Kidney (tissue), 13 donors: ENCODE measurements at regions not wholly inside any gene's neighbourhood (a gene's known extent, or its start where the extent isn't known, plus 50 kb on each side); places are given as distances from the start of the nearest gene placed in this dataset.

Source experiments
- DNase-seq, 5 donors: peaks; one replicate each; pipeline ENCODE4 v3.0.0-alpha.2; 2013 to 2020
- FAIRE-seq: peaks from 2 replicates; lab custom pipeline; 2012; peaks lifted over from hg19 to GRCh38; lab: Jason Lieb, UNC
- H3K27ac ChIP-seq, 2 donors: one replicate each; pipeline ENCODE4 v1.7.0; 2013; ENCODE audit warnings: low read depth in 2 of 2, low read length in 2 of 2, inconsistent platforms in 1 of 2
- H3K27me3 ChIP-seq: one replicate; pipeline ENCODE4 v1.7.1; 2013; ENCODE audit warnings: low read length, inconsistent platforms; ENCODE audit not compliant: control insufficient read depth, insufficient read depth
- H3K36me3 ChIP-seq, 3 donors: one replicate each; pipeline versions ENCODE4 v1.7.0 to v1.7.1; 2013; ENCODE audit warnings: low read length in 3 of 3, control low read depth in 1 of 3, inconsistent platforms in 1 of 3; ENCODE audit not compliant: insufficient read depth in 3 of 3, control insufficient read depth in 2 of 3
- H3K4me1 ChIP-seq, 3 donors: one replicate each; pipeline versions ENCODE4 v1.7.0 to v1.7.1; 2013; ENCODE audit warnings: low read length in 3 of 3, inconsistent platforms in 1 of 3, low read depth in 1 of 3; ENCODE audit not compliant: control insufficient read depth in 2 of 3, insufficient read depth in 2 of 3
- H3K4me3 ChIP-seq, 3 donors: one replicate each; pipeline versions ENCODE4 v1.7.0 to v1.8.1; 2013; ENCODE audit warnings: low read length in 3 of 3, control low read depth in 1 of 3, inconsistent platforms in 1 of 3
- H3K9ac ChIP-seq, 3 donors: one replicate each; pipeline versions ENCODE4 v1.7.0 to v1.7.1; 2013; ENCODE audit warnings: low read length in 3 of 3, control low read depth in 1 of 3, inconsistent platforms in 1 of 3
- H3K9me3 ChIP-seq, 3 donors: one replicate each; pipeline versions ENCODE4 v1.7.0 to v1.7.1; 2013; ENCODE audit warnings: low read length in 3 of 3, control low read depth in 1 of 3, inconsistent platforms in 1 of 3; ENCODE audit not compliant: control insufficient read depth in 2 of 3, insufficient read depth in 1 of 3
- intact Hi-C: fragments of 100-400 bp; cut with DNase I; formaldehyde crosslinking; loops from one replicate; pipeline ENCODE4 v1.11.1; 2022
- TF ChIP-seq, protein P1 (sequence below): IDR thresholded peaks from 3 replicates; pipeline ENCODE4 v1.5.1; 2012; ENCODE audit warnings: mild to moderate bottlenecking, moderate library complexity, borderline replicate concordance; ENCODE audit not compliant: insufficient read depth; ENCODE audit errors: extremely low read depth
- donor health status: control.
- donor health status: control.
- donor health status: control.
- donor health status: control.
- donor health status: control.
- donor health status: DM: yes; HTN: yes; CAD: no.
- donor health status: Normal renal cell carcinoma (clear cell type).

DNA sequence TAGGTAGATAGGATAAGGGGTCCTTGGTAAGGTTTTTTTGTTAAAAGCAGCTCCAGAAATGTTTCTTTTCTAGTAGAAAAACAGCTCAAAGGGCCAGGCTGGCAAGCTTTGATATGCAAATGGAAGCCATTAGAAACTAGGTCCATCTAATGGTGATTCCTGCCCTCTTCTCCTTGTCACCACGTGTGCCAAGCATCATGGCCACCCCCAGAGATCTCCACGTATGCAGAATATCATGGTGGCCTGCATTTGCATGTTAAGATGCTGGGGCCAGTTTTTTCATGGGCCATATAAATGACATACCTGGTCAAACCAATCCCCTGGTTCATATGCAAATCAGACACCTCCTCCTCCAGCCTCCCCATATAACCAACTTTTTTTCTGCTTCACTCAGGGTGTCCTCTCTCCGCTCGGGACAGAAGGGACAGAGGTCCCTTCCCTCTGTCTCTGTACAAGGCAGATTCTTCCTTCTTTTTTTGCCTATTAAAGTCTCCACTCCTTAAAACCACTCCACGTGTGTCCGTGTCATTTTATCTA is 1335.9 kb downstream of the UQCRFS1 start:
- no peak overlapping the region for H3K4me3 ChIP-seq
- H3K9ac ChIP-seq = no peak overlapping the region
- no peaks in the 10 kb centered on the region for H3K27me3 ChIP-seq
- TF ChIP-seq, protein P1, sequence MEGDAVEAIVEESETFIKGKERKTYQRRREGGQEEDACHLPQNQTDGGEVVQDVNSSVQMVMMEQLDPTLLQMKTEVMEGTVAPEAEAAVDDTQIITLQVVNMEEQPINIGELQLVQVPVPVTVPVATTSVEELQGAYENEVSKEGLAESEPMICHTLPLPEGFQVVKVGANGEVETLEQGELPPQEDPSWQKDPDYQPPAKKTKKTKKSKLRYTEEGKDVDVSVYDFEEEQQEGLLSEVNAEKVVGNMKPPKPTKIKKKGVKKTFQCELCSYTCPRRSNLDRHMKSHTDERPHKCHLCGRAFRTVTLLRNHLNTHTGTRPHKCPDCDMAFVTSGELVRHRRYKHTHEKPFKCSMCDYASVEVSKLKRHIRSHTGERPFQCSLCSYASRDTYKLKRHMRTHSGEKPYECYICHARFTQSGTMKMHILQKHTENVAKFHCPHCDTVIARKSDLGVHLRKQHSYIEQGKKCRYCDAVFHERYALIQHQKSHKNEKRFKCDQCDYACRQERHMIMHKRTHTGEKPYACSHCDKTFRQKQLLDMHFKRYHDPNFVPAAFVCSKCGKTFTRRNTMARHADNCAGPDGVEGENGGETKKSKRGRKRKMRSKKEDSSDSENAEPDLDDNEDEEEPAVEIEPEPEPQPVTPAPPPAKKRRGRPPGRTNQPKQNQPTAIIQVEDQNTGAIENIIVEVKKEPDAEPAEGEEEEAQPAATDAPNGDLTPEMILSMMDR = no peak
- H3K36me3 ChIP-seq = no peaks in the 10 kb centered on the region
- no peaks in the 10 kb centered on the region for H3K4me1 ChIP-seq
- FAIRE-seq (no peak), DNase-seq (no peak)
- intact Hi-C loops = no loop called here
- H3K9me3 ChIP-seq = peaks cover 0 to 2% (median 0%) of the 10 kb centered on the region in 3 donors
- no peak overlapping the region for H3K27ac ChIP-seq

DNA sequence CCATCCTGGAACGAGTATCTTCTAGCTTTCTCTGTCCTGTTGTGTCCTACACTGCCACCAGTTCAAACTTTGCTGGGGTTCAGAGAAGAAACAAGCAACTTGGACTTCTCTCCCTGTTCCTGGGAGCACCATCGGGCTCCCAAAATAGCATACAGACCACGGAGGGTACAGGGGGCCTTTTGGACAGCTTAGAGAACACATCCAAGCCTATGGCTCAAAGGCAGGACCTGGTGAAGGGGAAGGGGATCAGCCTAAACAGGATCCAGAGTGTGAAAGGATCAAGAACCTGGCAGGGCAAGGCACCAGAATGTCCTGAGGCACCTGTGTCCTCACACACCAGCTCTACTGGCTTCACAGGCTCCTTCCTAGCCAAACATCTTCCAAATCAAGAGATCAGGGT is 1336.5 kb downstream of the UQCRFS1 start:
- Histone ChIP-seq H3K4me3 (no peak overlapping the region), H3K27ac (no peak overlapping the region)

DNA sequence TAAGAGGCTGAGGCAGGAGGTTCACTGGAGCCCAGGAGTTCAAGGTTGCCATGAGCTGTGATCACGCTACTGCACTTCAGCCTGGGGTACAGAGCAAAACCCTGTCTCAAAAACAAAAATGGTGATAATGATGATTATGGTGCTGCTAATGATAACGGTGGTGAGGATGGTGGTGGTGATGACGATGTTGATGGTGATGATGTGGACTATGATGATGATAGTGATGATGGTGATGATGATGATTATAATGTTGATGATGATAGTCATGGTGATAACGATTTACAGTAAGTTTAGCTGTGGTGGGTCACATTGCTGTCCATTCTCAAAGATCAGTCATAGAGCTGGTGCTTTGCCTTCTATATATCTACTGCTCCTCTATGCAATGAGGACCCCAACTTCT is 1340.6 kb downstream of the UQCRFS1 start:
- Histone ChIP-seq H3K9ac (no peak overlapping the region), H3K27ac (no peak overlapping the region), H3K4me3 (no peak overlapping the region), H3K27me3 (no peaks in the 10 kb centered on the region), H3K36me3 (no peaks in the 10 kb centered on the region), H3K9me3 (peaks cover 0 to 2% (median 0%) of the 10 kb centered on the region in 3 donors), H3K4me1 (no peaks in the 10 kb centered on the region)
- intact Hi-C loops = no loop called here
- TF ChIP-seq, protein P1 = no peak
- FAIRE-seq = no peak
- DNase-seq = no peak

More for the DNA sequence above, 1336.5 kb downstream of the UQCRFS1 start:
- no peaks in the 10 kb centered on the region for H3K4me1 ChIP-seq
- DNase-seq (no peak), FAIRE-seq (no peak)
- no peak overlapping the region for H3K9ac ChIP-seq
- peaks cover 0 to 2% (median 0%) of the 10 kb centered on the region in 3 donors for H3K9me3 ChIP-seq
- TF ChIP-seq, protein P1 = no peak
- no peaks in the 10 kb centered on the region for H3K36me3 ChIP-seq
- no peaks in the 10 kb centered on the region for H3K27me3 ChIP-seq
- intact Hi-C loops = no loop called here

DNA sequence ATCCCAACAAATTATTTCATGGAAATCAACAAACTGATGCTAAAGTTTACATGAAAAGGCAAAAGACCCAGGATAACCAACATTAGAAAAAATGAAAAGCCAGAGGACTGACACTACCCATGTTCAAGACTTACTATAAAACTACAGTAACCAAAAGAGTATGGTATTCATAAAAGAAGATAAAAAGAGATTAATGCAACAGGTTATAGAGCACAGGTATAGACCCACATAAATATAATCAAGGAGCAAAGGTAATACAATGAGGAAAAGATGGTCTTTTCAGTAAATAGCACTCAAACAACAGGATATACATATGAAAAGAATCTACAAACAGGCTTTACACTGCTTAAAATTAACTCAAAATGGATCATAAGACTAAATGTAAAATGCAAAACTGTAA is 1342.7 kb downstream of the UQCRFS1 start:
- Histone ChIP-seq H3K36me3 (no peaks in the 10 kb centered on the region), H3K9ac (no peak overlapping the region), H3K4me3 (no peak overlapping the region), H3K27ac (no peak overlapping the region), H3K4me1 (no peaks in the 10 kb centered on the region), H3K27me3 (no peaks in the 10 kb centered on the region), H3K9me3 (peaks cover 0 to 2% (median 0%) of the 10 kb centered on the region in 3 donors)
- FAIRE-seq (no peak), DNase-seq (no peak)
- intact Hi-C loops = no loop called here
- TF ChIP-seq, protein P1 = no peak
